HAP-1 (cell line): ENCODE measurements at regions not wholly inside any gene's neighbourhood (a gene's known extent, or its start where the extent isn't known, plus 50 kb on each side); places are given as distances from the start of the nearest gene placed in this dataset.

Source experiments
- DNase-seq, 2 experiments: peaks; one replicate each; pipeline ENCODE4 v3.0.0-alpha.2; 2016 to 2020; ENCODE audit warnings: low spot score in 2 of 2
- H3K27me3 ChIP-seq: fragments of 250-450 bp; sonication (Bioruptor Pico); 2 replicates; pipeline ENCODE4 v1.5.1; 2020; ENCODE audit warnings: low read depth, mild to moderate bottlenecking, moderate library complexity
- H3K36me3 ChIP-seq: fragments of 250-450 bp; sonication (Bioruptor Pico); replicated peaks from 2 replicates; pipeline ENCODE4 v1.5.1; 2020; ENCODE audit warnings: mild to moderate bottlenecking
- H3K4me1 ChIP-seq: fragments of 250-450 bp; sonication (Bioruptor Pico); 2 replicates; pipeline ENCODE4 v1.5.1; 2020; ENCODE audit warnings: mild to moderate bottlenecking
- H3K4me3 ChIP-seq: fragments of 250-450 bp; sonication (Bioruptor Pico); 2 replicates; pipeline ENCODE4 v1.5.1; 2020; ENCODE audit warnings: mild to moderate bottlenecking, moderate library complexity
- H3K9me3 ChIP-seq: fragments of 250-450 bp; sonication (Bioruptor Pico); 2 replicates; pipeline ENCODE4 v1.5.1; 2020; ENCODE audit warnings: mild to moderate bottlenecking, moderate library complexity
- in situ Hi-C: fragments of 300-500 bp; cut with MboI; formaldehyde crosslinking; loops from 3 replicates; pipeline ENCODE4 v1.14.3; 2020; ENCODE audit warnings: low sequenced_read_pairs, inconsistent platforms, mixed read lengths

- Histone ChIP-seq H3K4me1 (peaks cover 8% of the 10 kb centered on the region), H3K4me3 (no peak overlapping the region), H3K36me3 (no peaks in the 10 kb centered on the region), H3K9me3 (no peaks in the 10 kb centered on the region), H3K27me3 (no peaks in the 10 kb centered on the region)
- in situ Hi-C loops, result no loop called here
- DNase-seq, result no peak
These were observed 230.2 kb downstream of the BCL11B start for GRCh38 chr14:99041820-99042174.

- in situ Hi-C loops, result no loop called here
- DNase-seq, result no peak
- no peak overlapping the region for H3K4me3 ChIP-seq
- no peaks in the 10 kb centered on the region for H3K36me3 ChIP-seq
- H3K9me3 ChIP-seq, result no peaks in the 10 kb centered on the region
- peaks cover 15% of the 10 kb centered on the region for H3K4me1 ChIP-seq
- H3K27me3 ChIP-seq, result no peaks in the 10 kb centered on the region
These were observed 229.4 kb downstream of the BCL11B start for GRCh38 chr14:99042381-99043266.

GRCh38 chr14:99043267-99043615 lies 228.8 kb downstream of the BCL11B start:
- no peak for DNase-seq
- in situ Hi-C loops, result no loop called here
- Histone ChIP-seq H3K4me1 (peaks cover 15% of the 10 kb centered on the region), H3K27me3 (no peaks in the 10 kb centered on the region), H3K4me3 (no peak overlapping the region), H3K9me3 (no peaks in the 10 kb centered on the region), H3K36me3 (no peaks in the 10 kb centered on the region)

GRCh38 chr14:99043756-99044155 lies 228.2 kb downstream of the BCL11B start:
- no peak for DNase-seq
- Histone ChIP-seq H3K9me3 (no peaks in the 10 kb centered on the region), H3K36me3 (no peaks in the 10 kb centered on the region), H3K27me3 (no peaks in the 10 kb centered on the region), H3K4me3 (no peak overlapping the region), H3K4me1 (peaks cover 15% of the 10 kb centered on the region)
- in situ Hi-C loops, result no loop called here

GRCh38 chr14:99047441-99048031 lies 224.5 kb downstream of the BCL11B start:
- Histone ChIP-seq H3K27me3 (no peaks in the 10 kb centered on the region), H3K4me1 (peaks cover 15% of the 10 kb centered on the region), H3K9me3 (no peaks in the 10 kb centered on the region), H3K36me3 (no peaks in the 10 kb centered on the region), H3K4me3 (no peak overlapping the region)
- in situ Hi-C loops, result no loop called here
- DNase-seq, result peak; percentile 38

- Histone ChIP-seq H3K4me3 (no peak overlapping the region), H3K9me3 (no peaks in the 10 kb centered on the region), H3K4me1 (peaks cover 15% of the 10 kb centered on the region), H3K36me3 (no peaks in the 10 kb centered on the region), H3K27me3 (no peaks in the 10 kb centered on the region)
- in situ Hi-C loops, result no loop called here
- no peak for DNase-seq
These were observed 221.7 kb downstream of the BCL11B start for GRCh38 chr14:99050309-99050708.

GRCh38 chr14:99052467-99052866 lies 219.5 kb downstream of the BCL11B start:
- peaks cover 1% of the 10 kb centered on the region; the same call in 1 of the 2 replicates for H3K4me1 ChIP-seq
- no peak for DNase-seq
- H3K27me3 ChIP-seq, result no peaks in the 10 kb centered on the region
- in situ Hi-C loops, result no loop called here
- H3K9me3 ChIP-seq, result no peaks in the 10 kb centered on the region
- H3K4me3 ChIP-seq, result no peak overlapping the region
- no peaks in the 10 kb centered on the region for H3K36me3 ChIP-seq

- in situ Hi-C loops, result no loop called here
These were observed 217.0 kb downstream of the BCL11B start for GRCh38 chr14:99055019-99055418.

GRCh38 chr14:99055816-99056215 lies 216.2 kb downstream of the BCL11B start:
- H3K36me3 ChIP-seq, result no peaks in the 10 kb centered on the region
- no peaks in the 10 kb centered on the region for H3K4me1 ChIP-seq
- H3K27me3 ChIP-seq, result no peaks in the 10 kb centered on the region
- no peak for DNase-seq
- no peak overlapping the region for H3K4me3 ChIP-seq
- in situ Hi-C loops, result no loop called here
- no peaks in the 10 kb centered on the region for H3K9me3 ChIP-seq

More at GRCh38 chr14:99055019-99055418, 217.0 kb downstream of the BCL11B start:
- no peaks in the 10 kb centered on the region for H3K36me3 ChIP-seq
- DNase-seq, result no peak
- H3K27me3 ChIP-seq, result no peaks in the 10 kb centered on the region
- no peaks in the 10 kb centered on the region for H3K4me1 ChIP-seq
- no peak overlapping the region for H3K4me3 ChIP-seq
- no peaks in the 10 kb centered on the region for H3K9me3 ChIP-seq

GRCh38 chr14:99057576-99058083 lies 214.4 kb downstream of the BCL11B start:
- no peak for DNase-seq
- no peak overlapping the region for H3K4me3 ChIP-seq
- H3K27me3 ChIP-seq, result no peaks in the 10 kb centered on the region
- no peaks in the 10 kb centered on the region for H3K9me3 ChIP-seq
- in situ Hi-C loops, result no loop called here
- no peaks in the 10 kb centered on the region for H3K4me1 ChIP-seq
- no peaks in the 10 kb centered on the region for H3K36me3 ChIP-seq

GRCh38 chr14:99058542-99058941 lies 213.5 kb downstream of the BCL11B start:
- H3K4me1 ChIP-seq, result no peaks in the 10 kb centered on the region
- no peaks in the 10 kb centered on the region for H3K9me3 ChIP-seq
- in situ Hi-C loops, result no loop called here
- DNase-seq, result no peak
- no peak overlapping the region for H3K4me3 ChIP-seq
- no peaks in the 10 kb centered on the region for H3K36me3 ChIP-seq
- H3K27me3 ChIP-seq, result no peaks in the 10 kb centered on the region

- H3K4me1 ChIP-seq, result no peaks in the 10 kb centered on the region
- no peak overlapping the region for H3K4me3 ChIP-seq
- H3K36me3 ChIP-seq, result no peaks in the 10 kb centered on the region
- no peaks in the 10 kb centered on the region for H3K9me3 ChIP-seq
- DNase-seq, result no peak
- in situ Hi-C loops, result no loop called here
- H3K27me3 ChIP-seq, result no peaks in the 10 kb centered on the region
These were observed 209.8 kb downstream of the BCL11B start for GRCh38 chr14:99062216-99062615.

- no peak for DNase-seq
- H3K4me3 ChIP-seq, result no peak overlapping the region
- no peaks in the 10 kb centered on the region for H3K4me1 ChIP-seq
- no peaks in the 10 kb centered on the region for H3K27me3 ChIP-seq
- in situ Hi-C loops, result no loop called here
- no peaks in the 10 kb centered on the region for H3K36me3 ChIP-seq
- H3K9me3 ChIP-seq, result no peaks in the 10 kb centered on the region
These were observed 209.1 kb downstream of the BCL11B start for GRCh38 chr14:99062772-99063418.

- Histone ChIP-seq H3K27me3 (no peaks in the 10 kb centered on the region), H3K4me3 (no peak overlapping the region), H3K9me3 (no peaks in the 10 kb centered on the region), H3K4me1 (no peaks in the 10 kb centered on the region), H3K36me3 (no peaks in the 10 kb centered on the region)
- in situ Hi-C loops, result no loop called here
- no peak for DNase-seq
These were observed 208.3 kb downstream of the BCL11B start for GRCh38 chr14:99063620-99064225.
